ENCODE measurements at regions not wholly inside any gene's neighbourhood (a gene's known extent, or its start where the extent isn't known, plus 50 kb on each side); places are given as distances from the start of the nearest gene placed in this dataset.

GRCh38 chr14:98682726-98683125, 589.3 kb downstream of the BCL11B start:
- no peaks in the 10 kb centered on the region for H3K4me1 ChIP-seq (ENCODE audit: control insufficient read depth in 1 of 2, low read depth in 2 of 2)

DNA sequence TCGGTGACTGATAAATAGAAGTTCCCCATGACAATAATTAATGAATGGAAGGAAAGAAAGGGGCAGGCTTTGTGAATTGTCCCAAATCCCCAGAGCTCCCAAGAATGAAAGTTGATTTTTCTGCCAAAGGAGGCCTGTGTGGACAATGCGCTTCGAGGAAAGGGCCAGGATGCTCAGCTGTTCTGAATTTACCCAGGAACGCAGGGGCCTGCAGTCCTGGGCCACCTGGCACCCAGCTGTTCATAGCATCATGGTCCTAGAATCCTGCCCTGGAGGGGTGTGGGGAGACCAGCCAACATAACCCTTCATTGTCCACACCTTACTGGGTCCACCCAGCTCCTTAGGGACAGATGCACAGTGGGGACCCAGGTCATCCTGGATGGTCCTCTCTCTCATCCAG, 587.5 kb downstream of the BCL11B start:
- Histone ChIP-seq H3K4me1 (ENCODE audit: control insufficient read depth in 1 of 2, low read depth in 2 of 2) (no peaks in the 10 kb centered on the region), H3K27ac (no peak overlapping the region), H3K9me3 (no peaks in the 10 kb centered on the region), H3K4me3 (no peak overlapping the region), H3K27me3 (replicated peaks; ENCODE audit: insufficient read depth) (no peaks in the 10 kb centered on the region), H3K36me3 (no peaks in the 10 kb centered on the region)
- TF ChIP-seq CTCF (IDR thresholded peaks at IDR 0.05), result no peak
- DNase-seq (ENCODE audit: low spot score) (no peak), ATAC-seq (ENCODE audit: insufficient number of reproducible peaks, low FRiP score, low read depth) (no peak)

More at GRCh38 chr14:98682726-98683125, 589.3 kb downstream of the BCL11B start:
- H3K4me3 ChIP-seq, result no peak overlapping the region
- H3K9me3 ChIP-seq, result peaks cover 3% of the 10 kb centered on the region
- DNase-seq (ENCODE audit: low spot score) (no peak), ATAC-seq (ENCODE audit: insufficient number of reproducible peaks, low FRiP score, low read depth) (no peak)
- no peak for TF ChIP-seq CTCF (IDR thresholded peaks at IDR 0.05)
- no peaks in the 10 kb centered on the region for H3K27me3 ChIP-seq (replicated peaks; ENCODE audit: insufficient read depth)
- H3K27ac ChIP-seq, result no peak overlapping the region
- H3K36me3 ChIP-seq, result no peaks in the 10 kb centered on the region

- Histone ChIP-seq H3K27ac (no peak overlapping the region), H3K4me1 (ENCODE audit: control insufficient read depth in 1 of 2, low read depth in 2 of 2) (no peaks in the 10 kb centered on the region), H3K36me3 (no peaks in the 10 kb centered on the region), H3K9me3 (no peaks in the 10 kb centered on the region), H3K27me3 (replicated peaks; ENCODE audit: insufficient read depth) (no peaks in the 10 kb centered on the region), H3K4me3 (no peak overlapping the region)
- no peak for TF ChIP-seq CTCF (IDR thresholded peaks at IDR 0.05)
- ATAC-seq (ENCODE audit: insufficient number of reproducible peaks, low FRiP score, low read depth) (no peak), DNase-seq (ENCODE audit: low spot score) (no peak)
These were observed 586.3 kb downstream of the BCL11B start for GRCh38 chr14:98685725-98686124.

DNA sequence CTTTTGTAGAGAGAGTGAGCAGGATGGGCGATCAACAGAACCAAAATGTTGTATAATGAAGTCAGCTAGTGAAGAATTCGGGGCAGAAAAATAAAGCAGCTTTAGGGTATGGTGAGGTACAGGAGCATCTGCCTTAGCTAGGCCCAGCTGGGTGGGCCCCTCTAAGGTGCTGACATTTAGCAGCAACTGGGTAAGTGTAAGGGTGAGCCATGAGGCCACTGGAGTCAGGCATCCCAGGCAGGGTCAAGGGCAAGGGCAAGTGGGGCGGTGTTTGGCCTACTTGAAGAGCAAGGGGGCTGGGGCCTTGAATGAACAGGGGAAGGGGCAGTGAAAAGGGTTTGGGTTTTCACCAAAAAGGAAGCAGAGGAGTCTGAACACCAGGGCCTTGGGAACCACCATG, 583.6 kb downstream of the BCL11B start:
- Histone ChIP-seq H3K36me3 (no peaks in the 10 kb centered on the region), H3K9me3 (no peaks in the 10 kb centered on the region), H3K27ac (no peak overlapping the region), H3K27me3 (replicated peaks; ENCODE audit: insufficient read depth) (no peaks in the 10 kb centered on the region), H3K4me1 (ENCODE audit: control insufficient read depth in 1 of 2, low read depth in 2 of 2) (no peaks in the 10 kb centered on the region), H3K4me3 (no peak overlapping the region)
- no peak for DNase-seq (ENCODE audit: low spot score)
- no peak for ATAC-seq (ENCODE audit: insufficient number of reproducible peaks, low FRiP score, low read depth)
- TF ChIP-seq CTCF (IDR thresholded peaks at IDR 0.05), result no peak

- no peaks in the 10 kb centered on the region for H3K4me1 ChIP-seq (ENCODE audit: control insufficient read depth in 1 of 2, low read depth in 2 of 2)
- no peak for DNase-seq (ENCODE audit: low spot score)
- no peak overlapping the region for H3K4me3 ChIP-seq
- no peak for ATAC-seq (ENCODE audit: insufficient number of reproducible peaks, low FRiP score, low read depth)
- TF ChIP-seq CTCF (IDR thresholded peaks at IDR 0.05), result no peak
- H3K27ac ChIP-seq, result no peak overlapping the region
- H3K36me3 ChIP-seq, result no peaks in the 10 kb centered on the region
- no peaks in the 10 kb centered on the region for H3K9me3 ChIP-seq
- no peaks in the 10 kb centered on the region for H3K27me3 ChIP-seq (replicated peaks; ENCODE audit: insufficient read depth)
These were observed 582.0 kb downstream of the BCL11B start for GRCh38 chr14:98689951-98690350.
